ENCODE measurements at regions not wholly inside any gene's neighbourhood (a gene's known extent, or its start where the extent isn't known, plus 50 kb on each side); places are given as distances from the start of the nearest gene placed in this dataset.

- ATAC-seq (no peak), DNase-seq (no peak)
- Mint-ChIP-seq H3K27me3 (peaks cover 36% of the 10 kb centered on the region), H3K4me3 (no peak overlapping the region), H3K4me1 (no peaks in the 10 kb centered on the region), H3K9me3 (no peaks in the 10 kb centered on the region), H3K27ac (no peak overlapping the region)
Observed at GRCh38 chr17:79203657-79204056, 129.0 kb downstream of the ENGASE start.

GRCh38 chr17:79203016-79203415 is 128.4 kb downstream of the ENGASE start:
- Mint-ChIP-seq H3K9me3 (no peaks in the 10 kb centered on the region), H3K4me3 (no peak overlapping the region), H3K27ac (peak overlapping the region in 1 of 2 donors; percentile 56), H3K4me1 (no peaks in the 10 kb centered on the region), H3K27me3 (peaks cover 40% of the 10 kb centered on the region)
- DNase-seq (no peak), ATAC-seq (no peak)

GRCh38 chr17:79202480-79202879 is 127.9 kb downstream of the ENGASE start:
- Mint-ChIP-seq H3K27ac (no peak overlapping the region), H3K9me3 (no peaks in the 10 kb centered on the region), H3K27me3 (peaks cover 35% of the 10 kb centered on the region), H3K4me3 (no peak overlapping the region), H3K4me1 (no peaks in the 10 kb centered on the region)
- no peak for ATAC-seq
- DNase-seq = no peak

- ATAC-seq (no peak), DNase-seq (no peak)
- Mint-ChIP-seq H3K27me3 (peaks cover 37% of the 10 kb centered on the region), H3K27ac (no peak overlapping the region), H3K4me1 (no peaks in the 10 kb centered on the region), H3K9me3 (no peaks in the 10 kb centered on the region), H3K4me3 (no peak overlapping the region)
Observed at GRCh38 chr17:79201536-79202227, 127.1 kb downstream of the ENGASE start.

GRCh38 chr17:79201119-79201518 is 126.5 kb downstream of the ENGASE start:
- DNase-seq (no peak), ATAC-seq (no peak)
- H3K27me3 Mint-ChIP-seq = peaks cover 42% of the 10 kb centered on the region
- no peak overlapping the region for H3K4me3 Mint-ChIP-seq
- H3K9me3 Mint-ChIP-seq = no peaks in the 10 kb centered on the region
- H3K4me1 Mint-ChIP-seq = no peaks in the 10 kb centered on the region
- no peak overlapping the region for H3K27ac Mint-ChIP-seq

- Mint-ChIP-seq H3K4me1 (no peaks in the 10 kb centered on the region), H3K4me3 (no peak overlapping the region), H3K27ac (no peak overlapping the region), H3K27me3 (peaks cover 51% of the 10 kb centered on the region), H3K9me3 (no peaks in the 10 kb centered on the region)
- ATAC-seq (no peak), DNase-seq (no peak)
Observed at GRCh38 chr17:79196913-79197312, 122.3 kb downstream of the ENGASE start.

GRCh38 chr17:79192503-79193351 is 118.1 kb downstream of the ENGASE start:
- DNase-seq (no peak), ATAC-seq (no peak)
- Mint-ChIP-seq H3K27me3 (peaks cover 72% of the 10 kb centered on the region), H3K27ac (no peak overlapping the region), H3K4me1 (no peaks in the 10 kb centered on the region), H3K4me3 (no peak overlapping the region), H3K9me3 (no peaks in the 10 kb centered on the region)

GRCh38 chr17:79191270-79191934 is 116.8 kb downstream of the ENGASE start:
- DNase-seq (no peak), ATAC-seq (no peak)
- H3K9me3 Mint-ChIP-seq = no peaks in the 10 kb centered on the region
- no peak overlapping the region for H3K4me3 Mint-ChIP-seq
- H3K27ac Mint-ChIP-seq = no peak overlapping the region
- H3K27me3 Mint-ChIP-seq = peaks cover 80% of the 10 kb centered on the region
- no peaks in the 10 kb centered on the region for H3K4me1 Mint-ChIP-seq

GRCh38 chr17:79189305-79189704 is 114.7 kb downstream of the ENGASE start:
- Mint-ChIP-seq H3K9me3 (no peaks in the 10 kb centered on the region), H3K4me3 (no peak overlapping the region), H3K27ac (no peak overlapping the region), H3K27me3 (peaks cover 97% of the 10 kb centered on the region), H3K4me1 (peaks cover 2% of the 10 kb centered on the region)
- ATAC-seq (no peak), DNase-seq (no peak)

- Mint-ChIP-seq H3K27ac (no peak overlapping the region), H3K27me3 (peaks cover 100% of the 10 kb centered on the region), H3K4me1 (peaks cover 5% of the 10 kb centered on the region), H3K4me3 (no peak overlapping the region), H3K9me3 (no peaks in the 10 kb centered on the region)
- ATAC-seq (no peak), DNase-seq (no peak)
Observed at GRCh38 chr17:79188685-79189084, 114.1 kb downstream of the ENGASE start.

- H3K27ac Mint-ChIP-seq = no peak overlapping the region
- H3K4me3 Mint-ChIP-seq = no peak overlapping the region
- DNase-seq (peak; percentile 9 to 22), ATAC-seq (peak; percentile 57)
- no peaks in the 10 kb centered on the region for H3K9me3 Mint-ChIP-seq
- peaks cover 11% of the 10 kb centered on the region for H3K4me1 Mint-ChIP-seq
- H3K27me3 Mint-ChIP-seq = peaks cover 100% of the 10 kb centered on the region
Observed at GRCh38 chr17:79188048-79188447, 113.4 kb downstream of the ENGASE start.

GRCh38 chr17:79187186-79187585 is 112.6 kb downstream of the ENGASE start:
- no peaks in the 10 kb centered on the region for H3K9me3 Mint-ChIP-seq
- no peak overlapping the region for H3K27ac Mint-ChIP-seq
- DNase-seq (no peak), ATAC-seq (no peak)
- H3K4me3 Mint-ChIP-seq = no peak overlapping the region
- H3K27me3 Mint-ChIP-seq = peaks cover 94% of the 10 kb centered on the region
- H3K4me1 Mint-ChIP-seq = peaks cover 11% of the 10 kb centered on the region

- Mint-ChIP-seq H3K9me3 (no peaks in the 10 kb centered on the region), H3K27ac (no peak overlapping the region), H3K4me1 (peaks cover 11% of the 10 kb centered on the region), H3K4me3 (no peak overlapping the region), H3K27me3 (peaks cover 94% of the 10 kb centered on the region)
- DNase-seq (no peak), ATAC-seq (no peak)
Observed at GRCh38 chr17:79186406-79186805, 111.8 kb downstream of the ENGASE start.

- Mint-ChIP-seq H3K4me3 (no peak overlapping the region), H3K4me1 (peaks cover 11% of the 10 kb centered on the region), H3K9me3 (no peaks in the 10 kb centered on the region), H3K27ac (no peak overlapping the region), H3K27me3 (peaks cover 94% of the 10 kb centered on the region)
- ATAC-seq (no peak), DNase-seq (no peak)
Observed at GRCh38 chr17:79185671-79186070, 111.0 kb downstream of the ENGASE start.

GRCh38 chr17:79184219-79184618 is 109.6 kb downstream of the ENGASE start:
- H3K4me3 Mint-ChIP-seq = peak overlapping the region in 1 of 2 donors; percentile 26
- DNase-seq = no peak
- no peaks in the 10 kb centered on the region for H3K9me3 Mint-ChIP-seq
- peaks cover 83% of the 10 kb centered on the region for H3K27me3 Mint-ChIP-seq
- H3K27ac Mint-ChIP-seq = no peak overlapping the region
- no peak for ATAC-seq
- peaks cover 11% of the 10 kb centered on the region for H3K4me1 Mint-ChIP-seq

Data from stimulated activated naive CD8-positive, alpha-beta T cell treated with anti-CD3 and anti-CD28 coated beads, Interleukin-15, amount 100 ng/mL, for 72 hours (primary cell).